ENCODE measurements at regions not wholly inside any gene's neighbourhood (a gene's known extent, or its start where the extent isn't known, plus 50 kb on each side); places are given as distances from the start of the nearest gene placed in this dataset.

GRCh38 chr3:124297062-124297980 is 305.4 kb upstream of the ROPN1 start:
- peak; percentile 26 for DNase-seq (ENCODE audit: low read depth, low spot score)
- POLR2A ChIA-PET = no interaction called here
- H3K4me1 ChIP-seq (ENCODE audit: control insufficient read depth, extremely low read depth, insufficient read depth, low read length) = peaks cover 9% of the 10 kb centered on the region

GRCh38 chr3:124298301-124298700 is 306.4 kb upstream of the ROPN1 start:
- TF ChIP-seq POLR2AphosphoS5 (IDR thresholded peaks at IDR 0.05; ENCODE audit: insufficient read depth, low read depth, low read length) (no peak), MAX (IDR thresholded peaks at IDR 0.05; ENCODE audit: insufficient read depth, insufficient read length) (no peak)
- no TSS peak for BruUV-seq (replicated peaks)
- H2AFZ ChIP-seq (ENCODE audit: low read depth, low read length) = no peak overlapping the region
- H3K4me3 ChIP-seq (replicated peaks in 1 of 3; ENCODE audit: insufficient read depth in 1 of 3, low read depth in 1 of 3, low read length in 3 of 3) = no peak overlapping the region
- no peak for FAIRE-seq
- H3K9ac ChIP-seq (replicated peaks; ENCODE audit: extremely low read depth, insufficient read depth, low read length) = no peak overlapping the region
- no peak overlapping the region for H3K27ac ChIP-seq (ENCODE audit: insufficient read depth, low read depth, low read length)
- no peaks in the 10 kb centered on the region for H3K9me3 ChIP-seq (replicated peaks; ENCODE audit: control insufficient read depth, insufficient read depth, low read length)
- ChIA-PET CTCF (interaction anchor here (0.8 to 1.2 kb wide), 2 partner anchors 17 to 265 kb away, joined by 3 to 4 read pairs; partner anchors contain the start of gene KALRN), POLR2A (no interaction called here)
- no peaks in the 10 kb centered on the region for H3K79me2 ChIP-seq (ENCODE audit: control insufficient read depth, insufficient read depth, low read length)
- no peaks in the 10 kb centered on the region for H3K36me3 ChIP-seq (ENCODE audit: control insufficient read depth in 2 of 2, extremely low read depth in 1 of 2, insufficient read depth in 2 of 2, low read length in 2 of 2)
- H3K4me2 ChIP-seq (ENCODE audit: insufficient read depth, low read length) = no peak overlapping the region
- dilution Hi-C loops (cut with MboI; ENCODE audit: extremely low pct_ligation_motif_present, low sequenced_read_pairs) (no loop called here), intact Hi-C loops (cut with micrococcal nuclease) (no loop called here)
- H4K20me1 ChIP-seq (replicated peaks; ENCODE audit: control insufficient read depth, extremely low read depth, insufficient read depth, low read length) = no peaks in the 10 kb centered on the region
- H3K4me1 ChIP-seq (ENCODE audit: control insufficient read depth, extremely low read depth, insufficient read depth, low read length) = peaks cover 9% of the 10 kb centered on the region
- DNase-seq (ENCODE audit: low read depth, low spot score) = no peak
- no peaks in the 10 kb centered on the region for H3K9me1 ChIP-seq (replicated peaks; ENCODE audit: control insufficient read depth, extremely low read depth, insufficient read depth, low read length)
- H3K27me3 ChIP-seq (ENCODE audit: control insufficient read depth in 2 of 2, insufficient read depth in 2 of 2, low read length in 2 of 2) = peaks cover 0 to 2% of the 10 kb centered on the region in 2 experiments

More at GRCh38 chr3:124297062-124297980, 305.4 kb upstream of the ROPN1 start:
- Histone ChIP-seq H3K4me2 (ENCODE audit: insufficient read depth, low read length) (no peak overlapping the region), H3K9me1 (replicated peaks; ENCODE audit: control insufficient read depth, extremely low read depth, insufficient read depth, low read length) (no peaks in the 10 kb centered on the region), H3K9ac (replicated peaks; ENCODE audit: extremely low read depth, insufficient read depth, low read length) (no peak overlapping the region), H4K20me1 (replicated peaks; ENCODE audit: control insufficient read depth, extremely low read depth, insufficient read depth, low read length) (no peaks in the 10 kb centered on the region), H3K9me3 (replicated peaks; ENCODE audit: control insufficient read depth, insufficient read depth, low read length) (no peaks in the 10 kb centered on the region), H2AFZ (ENCODE audit: low read depth, low read length) (no peak overlapping the region), H3K79me2 (ENCODE audit: control insufficient read depth, insufficient read depth, low read length) (no peaks in the 10 kb centered on the region), H3K27me3 (ENCODE audit: control insufficient read depth in 2 of 2, insufficient read depth in 2 of 2, low read length in 2 of 2) (peaks cover 0 to 3% of the 10 kb centered on the region in 2 experiments), H3K27ac (ENCODE audit: insufficient read depth, low read depth, low read length) (no peak overlapping the region), H3K4me3 (replicated peaks in 1 of 3; ENCODE audit: insufficient read depth in 1 of 3, low read depth in 1 of 3, low read length in 3 of 3) (no peak overlapping the region), H3K36me3 (ENCODE audit: control insufficient read depth in 2 of 2, extremely low read depth in 1 of 2, insufficient read depth in 2 of 2, low read length in 2 of 2) (no peaks in the 10 kb centered on the region)
- dilution Hi-C loops (cut with MboI; ENCODE audit: extremely low pct_ligation_motif_present, low sequenced_read_pairs) (no loop called here), intact Hi-C loops (cut with micrococcal nuclease) (no loop called here)
- no TSS peak for BruUV-seq (replicated peaks)
- CTCF ChIA-PET = interaction anchor here (1.2 to 1.6 kb wide), 3 partner anchors 10 to 264 kb away, joined by 3 to 5 read pairs (median 3); partner anchors contain the start of gene KALRN
- FAIRE-seq = no peak
- peak; percentile 31 for TF ChIP-seq FOS (IDR thresholded peaks at IDR 0.05; ENCODE audit: borderline replicate concordance, insufficient read depth, low read length)
- TF ChIP-seq MAX (IDR thresholded peaks at IDR 0.05; ENCODE audit: insufficient read depth, insufficient read length) = no peak
